Stimulated activated CD4-positive, alpha-beta T cell treated with anti-CD3 and anti-CD28 coated beads, Interleukin-15, amount 100 ng/mL, for 1 hour (primary cell): ENCODE measurements at regions not wholly inside any gene's neighbourhood (a gene's known extent, or its start where the extent isn't known, plus 50 kb on each side); places are given as distances from the start of the nearest gene placed in this dataset.
"Not testable (repeated sequence)": the region's sequence is repeated elsewhere in the genome, so short reads cannot be mapped to it uniquely, and the experiment has no call there.

Source experiments
- DNase-seq, 2 donors: peaks; one replicate each; pipeline ENCODE4 v3.0.0-alpha.2; 2020; ENCODE audit warnings: low read depth in 1 of 2, low spot score in 1 of 2

GRCh38 chr10:10685566-10685965 lies 332.1 kb upstream of the CELF2 start:
- no peak for DNase-seq

- DNase-seq, result no peak
These were observed 329.9 kb upstream of the CELF2 start for GRCh38 chr10:10687751-10688150.

- DNase-seq, result no peak
These were observed 318.2 kb upstream of the CELF2 start for GRCh38 chr10:10699427-10699826.

GRCh38 chr10:10701084-10701611 lies 316.5 kb upstream of the CELF2 start:
- no peak for DNase-seq

GRCh38 chr10:10702211-10702610 lies 315.5 kb upstream of the CELF2 start:
- no peak for DNase-seq

- DNase-seq, result no peak
These were observed 314.3 kb upstream of the CELF2 start for GRCh38 chr10:10703382-10703781.

- DNase-seq, result no peak
These were observed 305.4 kb upstream of the CELF2 start for GRCh38 chr10:10712155-10712704.

GRCh38 chr10:10714327-10714726 lies 303.3 kb upstream of the CELF2 start:
- no peak for DNase-seq

GRCh38 chr10:10716972-10717371 lies 300.7 kb upstream of the CELF2 start:
- DNase-seq, result no peak

GRCh38 chr10:10722422-10722821 lies 295.2 kb upstream of the CELF2 start:
- no peak for DNase-seq

GRCh38 chr10:10725196-10725595 lies 292.5 kb upstream of the CELF2 start:
- no peak for DNase-seq

- DNase-seq, result no peak
These were observed 291.6 kb upstream of the CELF2 start for GRCh38 chr10:10726101-10726500.

GRCh38 chr10:10727411-10727810 lies 290.3 kb upstream of the CELF2 start:
- DNase-seq, result not testable (repeated sequence)

GRCh38 chr10:10727812-10728211 lies 289.9 kb upstream of the CELF2 start:
- no peak for DNase-seq

- no peak for DNase-seq
These were observed 287.1 kb upstream of the CELF2 start for GRCh38 chr10:10730471-10731043.

GRCh38 chr10:10731366-10731765 lies 286.3 kb upstream of the CELF2 start:
- no peak for DNase-seq

- DNase-seq, result no peak
These were observed 283.2 kb upstream of the CELF2 start for GRCh38 chr10:10734356-10735064.

GRCh38 chr10:10745291-10745690 lies 272.4 kb upstream of the CELF2 start:
- no peak for DNase-seq

GRCh38 chr10:10755490-10755889 lies 262.2 kb upstream of the CELF2 start:
- no peak for DNase-seq

- DNase-seq, result no peak
These were observed 259.4 kb upstream of the CELF2 start for GRCh38 chr10:10758306-10758705.

GRCh38 chr10:10759806-10760205 lies 257.9 kb upstream of the CELF2 start:
- not testable (repeated sequence) for DNase-seq

- DNase-seq, result no peak
These were observed 252.7 kb upstream of the CELF2 start for GRCh38 chr10:10765017-10765416.
